ENCODE measurements at regions not wholly inside any gene's neighbourhood (a gene's known extent, or its start where the extent isn't known, plus 50 kb on each side); places are given as distances from the start of the nearest gene placed in this dataset.
"Not testable (repeated sequence)": the region's sequence is repeated elsewhere in the genome, so short reads cannot be mapped to it uniquely, and the experiment has no call there.

- no peak for DNase-seq
These were observed 141.8 kb downstream of the SIM1 start for GRCh38 chr6:100322886-100323285.

- DNase-seq, result no peak
These were observed 144.0 kb downstream of the SIM1 start for GRCh38 chr6:100320686-100321085.

DNA sequence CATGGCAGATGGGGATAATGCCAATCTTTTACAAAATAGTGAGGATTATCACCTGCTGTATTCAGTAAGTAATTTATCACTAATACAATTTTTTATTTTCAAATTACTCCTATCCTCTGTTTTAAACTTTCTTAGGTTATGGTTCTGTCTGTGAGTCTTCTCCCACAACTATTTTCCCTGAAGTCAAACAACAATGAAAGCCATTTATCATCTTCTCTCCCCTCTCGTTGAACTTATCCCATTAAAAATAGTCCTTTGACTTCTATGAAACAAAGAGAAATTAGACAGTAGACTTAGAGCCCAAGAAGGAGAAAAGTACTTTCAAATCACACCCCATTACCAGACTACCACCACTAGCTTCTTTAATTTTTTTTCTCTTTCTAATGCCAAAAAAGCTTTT lies 147.7 kb downstream of the SIM1 start:
- no peak for DNase-seq

- no peak for DNase-seq
These were observed 150.5 kb downstream of the SIM1 start for GRCh38 chr6:100314186-100314585.

- DNase-seq, result no peak
These were observed 152.9 kb downstream of the SIM1 start for GRCh38 chr6:100311707-100312251.

DNA sequence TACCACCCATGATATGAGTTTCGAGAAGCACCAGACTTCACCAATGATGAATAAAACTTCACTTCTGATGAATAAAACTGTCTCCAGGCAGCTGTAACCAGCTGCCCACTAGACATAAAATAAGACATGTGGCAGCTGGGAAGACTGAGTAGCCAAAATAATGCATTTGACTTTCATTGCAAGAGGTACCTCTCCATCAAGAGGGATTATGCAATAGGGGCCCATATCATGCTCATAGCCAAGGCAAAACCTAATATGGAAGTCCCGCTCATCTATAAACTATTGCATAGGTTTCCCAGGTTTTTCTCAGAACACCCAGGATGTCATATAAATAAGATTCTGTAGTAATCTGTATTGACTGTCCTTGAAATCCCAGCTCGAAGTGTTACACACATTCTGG lies 155.5 kb downstream of the SIM1 start:
- no peak for DNase-seq

DNA sequence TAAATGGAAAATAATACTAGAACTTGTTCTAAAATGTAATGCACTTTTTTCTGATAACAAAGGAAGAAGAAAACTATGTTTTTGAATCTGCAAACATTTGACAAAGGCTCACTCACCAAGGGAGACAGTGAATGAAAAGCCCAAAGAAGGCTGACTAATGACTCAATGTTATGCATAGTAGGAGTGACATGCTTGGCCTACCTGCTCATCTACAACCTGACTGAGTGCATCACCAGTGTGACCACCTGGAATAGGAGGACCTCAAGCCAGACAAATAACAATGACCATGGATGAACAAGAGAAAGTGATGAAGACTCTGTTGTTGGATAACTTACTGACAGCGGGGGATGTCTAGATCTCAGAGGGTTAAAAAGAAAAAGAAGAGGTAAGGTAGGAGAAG lies 157.2 kb downstream of the SIM1 start:
- DNase-seq, result no peak

- DNase-seq, result no peak
These were observed 159.4 kb downstream of the SIM1 start for GRCh38 chr6:100305209-100305869.

DNA sequence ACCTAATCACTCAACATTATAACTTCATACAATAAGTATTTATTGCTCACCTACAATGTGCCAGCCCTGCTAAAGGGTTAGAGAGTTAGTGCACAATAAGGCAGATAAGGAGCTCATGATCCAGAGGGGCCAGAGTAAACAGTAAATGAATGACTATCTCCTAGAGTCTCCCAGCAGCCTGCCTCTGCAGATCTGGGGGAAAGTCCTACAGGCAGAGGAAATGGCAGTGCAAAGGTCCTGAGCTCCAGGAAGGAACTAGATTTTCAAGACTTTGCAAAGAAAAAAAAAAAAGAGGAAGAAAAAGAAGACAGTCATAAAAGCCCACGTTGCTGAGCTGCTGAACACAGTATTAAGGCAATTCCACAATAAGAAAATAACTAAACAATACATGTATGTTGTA lies 160.1 kb downstream of the SIM1 start:
- no peak for DNase-seq

- no peak for DNase-seq
These were observed 163.0 kb downstream of the SIM1 start for GRCh38 chr6:100301731-100302130.

DNA sequence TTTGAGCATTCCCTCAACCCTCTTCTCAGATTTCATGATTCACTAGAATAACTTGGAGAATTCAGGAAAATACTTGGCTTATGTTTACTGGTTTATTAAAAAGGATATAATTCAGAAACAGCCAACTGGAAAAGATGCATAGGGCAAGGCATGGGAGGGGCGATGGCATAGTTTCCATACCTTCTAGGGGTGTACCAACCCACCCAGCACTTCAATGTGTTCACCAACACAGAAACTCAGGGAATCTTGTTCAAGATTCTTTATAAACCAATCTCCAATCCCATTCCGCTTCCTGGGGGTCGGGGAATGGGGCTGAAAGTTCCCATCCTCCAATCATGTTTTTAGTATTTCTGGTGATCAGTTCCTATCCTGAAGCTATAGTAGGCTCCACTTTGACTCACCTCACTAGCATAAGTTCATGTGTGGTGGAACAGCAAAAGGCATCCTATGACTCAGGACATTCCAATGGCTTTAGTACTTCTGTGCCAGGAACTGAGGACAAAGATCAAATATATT lies 164.4 kb downstream of the SIM1 start:
- no peak for DNase-seq

DNA sequence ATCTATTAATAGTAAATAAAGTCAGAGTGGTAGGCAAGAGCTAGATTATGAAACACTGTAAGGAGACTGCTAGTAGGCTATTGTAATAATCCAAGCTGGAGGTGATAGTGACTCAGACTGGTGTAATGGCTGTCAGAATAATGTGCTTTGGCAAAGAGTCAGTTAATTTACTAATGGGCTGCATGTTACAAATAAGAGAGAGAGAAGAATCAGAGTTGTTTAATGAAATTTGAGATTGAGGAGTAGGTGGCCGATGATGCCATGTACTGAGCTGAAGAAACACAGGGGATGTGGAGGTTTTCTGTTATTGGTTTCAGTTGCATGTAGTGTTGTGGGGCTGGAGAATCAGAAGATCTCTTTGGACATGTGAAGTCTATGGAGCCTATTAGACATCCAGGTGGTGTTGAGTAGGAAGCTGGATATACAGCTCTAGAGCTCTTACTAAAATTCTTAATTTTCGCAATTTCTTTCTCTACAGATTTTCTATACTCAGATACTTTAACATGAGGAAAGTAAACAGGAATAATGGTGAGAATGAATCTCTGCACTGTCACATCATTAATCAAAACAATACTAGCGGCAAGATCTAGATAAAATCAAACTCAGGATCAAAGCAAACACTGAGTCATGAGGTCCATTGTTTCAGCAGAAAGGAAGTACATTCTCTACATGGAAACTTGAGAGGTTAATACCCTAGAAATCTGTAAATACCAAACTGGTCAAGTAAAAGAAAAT lies 167.7 kb downstream of the SIM1 start:
- no peak for DNase-seq

GRCh38 chr6:100295172-100295571 lies 169.5 kb downstream of the SIM1 start:
- DNase-seq, result not testable (repeated sequence)

GRCh38 chr6:100289285-100289684 lies 175.4 kb downstream of the SIM1 start:
- no peak for DNase-seq

DNA sequence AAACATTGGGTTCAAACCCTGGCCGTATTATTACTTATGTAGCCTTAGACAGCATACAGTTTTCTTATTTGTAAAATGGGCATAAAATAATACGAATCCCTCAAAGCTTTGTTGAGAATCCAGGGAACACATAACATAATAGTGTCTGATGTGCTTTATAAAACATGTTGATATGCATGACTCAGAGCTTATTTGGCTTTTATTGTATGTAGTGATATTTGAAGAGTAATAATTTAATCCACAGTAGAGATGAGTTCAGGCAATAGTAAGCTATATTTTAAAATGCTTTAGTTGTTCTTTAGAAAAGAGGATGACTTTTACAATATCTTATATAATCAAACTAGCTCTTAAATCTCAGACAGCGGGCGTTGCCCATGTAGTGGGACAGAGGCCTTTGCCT lies 176.4 kb downstream of the SIM1 start:
- no peak for DNase-seq

DNA sequence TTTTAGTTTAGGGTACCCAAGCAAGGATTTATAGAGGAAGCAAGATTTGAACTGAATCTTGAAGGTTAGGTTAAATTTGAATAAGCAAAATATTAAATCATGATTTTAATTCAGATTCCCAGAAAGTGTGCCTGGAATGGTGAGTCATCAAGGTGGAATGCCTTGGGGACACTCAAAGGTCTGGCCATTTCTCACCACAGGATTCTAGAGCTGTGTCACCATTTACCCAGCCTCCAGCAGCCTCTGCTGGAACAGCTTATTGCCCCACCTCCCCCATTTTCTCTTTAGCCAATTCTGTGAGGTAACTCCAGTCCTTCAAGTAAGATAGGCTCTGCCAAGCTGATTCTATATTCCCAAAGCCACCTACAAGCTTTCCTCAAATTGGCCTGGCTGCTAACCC lies 181.4 kb downstream of the SIM1 start:
- no peak for DNase-seq

GRCh38 chr6:100281471-100281901 lies 183.2 kb downstream of the SIM1 start:
- no peak for DNase-seq

GRCh38 chr6:100276311-100277057 lies 188.2 kb downstream of the SIM1 start:
- DNase-seq, result no peak

- no peak for DNase-seq
These were observed 190.6 kb downstream of the SIM1 start for GRCh38 chr6:100274147-100274546.

DNA sequence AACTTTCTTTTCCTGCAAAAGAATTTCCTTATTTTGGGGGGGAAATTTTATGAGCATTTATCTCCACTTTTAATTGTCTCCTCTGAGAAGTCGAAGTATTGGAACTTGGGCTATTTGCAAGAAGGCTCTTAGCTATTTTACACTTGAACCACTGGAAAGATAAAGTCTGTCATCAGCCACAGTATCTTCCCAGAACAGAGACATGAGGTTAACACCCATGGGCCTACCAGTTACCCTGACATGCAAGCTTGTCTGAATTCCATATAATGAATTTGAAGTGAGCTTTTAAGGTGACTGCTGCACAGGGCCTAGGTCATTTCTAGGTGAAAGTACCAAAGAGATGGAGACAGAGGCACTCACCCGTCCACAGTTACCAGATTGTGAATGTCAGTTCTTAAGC lies 193.1 kb downstream of the SIM1 start:
- DNase-seq, result no peak

DNA sequence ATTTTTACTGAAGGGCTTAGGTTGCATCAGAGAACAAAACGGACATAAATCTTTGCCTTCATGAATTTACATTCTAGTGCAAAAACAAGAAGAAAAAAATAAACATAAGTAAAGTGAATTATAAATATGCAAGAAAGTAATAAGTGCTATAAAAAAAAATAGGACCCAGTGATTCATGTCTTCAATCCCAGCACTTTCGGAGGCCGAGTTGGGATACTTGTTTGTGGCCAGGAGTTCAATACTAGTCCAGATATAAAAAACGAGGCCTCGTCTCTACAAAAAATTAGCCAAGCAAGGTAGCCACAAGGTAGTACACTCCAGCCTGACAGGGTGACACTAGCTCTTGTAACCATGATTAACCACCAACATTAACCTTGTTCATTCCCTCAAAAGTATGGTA lies 193.5 kb downstream of the SIM1 start:
- no peak for DNase-seq

- DNase-seq, result no peak
These were observed 195.5 kb downstream of the SIM1 start for GRCh38 chr6:100269189-100269588.

DNA sequence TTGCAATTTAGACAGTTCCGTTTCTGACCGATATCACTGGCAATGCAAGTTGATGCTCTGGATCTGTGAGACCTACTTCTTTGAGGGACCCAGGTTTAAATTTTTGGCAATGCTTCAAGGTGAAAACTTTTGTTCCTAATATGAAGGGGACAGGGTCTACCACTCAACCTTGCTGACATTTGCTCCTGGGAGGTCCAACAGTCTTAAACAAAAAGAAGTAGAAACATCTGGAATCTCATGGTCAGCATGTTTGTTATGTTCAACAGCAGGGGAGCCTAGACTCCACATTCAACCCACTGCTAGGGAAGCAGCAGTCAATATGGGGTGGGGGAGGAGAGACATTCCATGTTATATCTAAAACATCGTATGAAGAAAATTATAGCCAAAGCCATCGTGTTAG lies 196.4 kb downstream of the SIM1 start:
- no peak for DNase-seq

GRCh38 chr6:100267721-100268123 lies 197.0 kb downstream of the SIM1 start:
- DNase-seq, result no peak
